Mucosa of gallbladder (tissue), 1 donor: ENCODE measurements at regions not wholly inside any gene's neighbourhood (a gene's known extent, or its start where the extent isn't known, plus 50 kb on each side); places are given as distances from the start of the nearest gene placed in this dataset.

Experiments
- DNase-seq: peaks from one replicate; pipeline ENCODE4 v3.0.0-alpha.2; 2020; ENCODE audit warnings: low spot score
- donor health status: DM: no; HTN: no; CAD: no.

- DNase-seq, result no peak
These were observed 58.7 kb upstream of the ACVR1 start for GRCh38 chr2:157934684-157935377.

- no peak for DNase-seq
These were observed 57.2 kb upstream of the ACVR1 start for GRCh38 chr2:157933160-157933920.

- DNase-seq, result no peak
These were observed 56.5 kb upstream of the ACVR1 start for GRCh38 chr2:157932480-157933159.

- DNase-seq, result no peak
These were observed 55.4 kb upstream of the ACVR1 start for GRCh38 chr2:157931542-157931941.

GRCh38 chr2:157930728-157931127 is 54.6 kb upstream of the ACVR1 start:
- DNase-seq, result no peak

GRCh38 chr2:157929871-157930667 is 53.9 kb upstream of the ACVR1 start:
- DNase-seq, result no peak

- DNase-seq, result no peak
These were observed 52.2 kb upstream of the ACVR1 start for GRCh38 chr2:157928372-157928771.

- no peak for DNase-seq
These were observed 51.0 kb upstream of the ACVR1 start for GRCh38 chr2:157927155-157927554.
